ENCODE measurements at regions not wholly inside any gene's neighbourhood (a gene's known extent, or its start where the extent isn't known, plus 50 kb on each side); places are given as distances from the start of the nearest gene placed in this dataset.
"Not testable (repeated sequence)": the region's sequence is repeated elsewhere in the genome, so short reads cannot be mapped to it uniquely, and the experiment has no call there.

GRCh38 chr4:33126002-33126401, 2405.8 kb downstream of the PCDH7 start:
- no peak for DNase-seq (ENCODE audit: low read depth, low spot score)

GRCh38 chr4:33130662-33131061, 2410.5 kb downstream of the PCDH7 start:
- DNase-seq (ENCODE audit: low read depth, low spot score) = not testable (repeated sequence)

- DNase-seq (ENCODE audit: low read depth, low spot score) = no peak
These were observed 2413.6 kb downstream of the PCDH7 start for GRCh38 chr4:33133723-33134122.

GRCh38 chr4:33134366-33134765, 2414.2 kb downstream of the PCDH7 start:
- DNase-seq (ENCODE audit: low read depth, low spot score) = no peak

- DNase-seq (ENCODE audit: low read depth, low spot score) = no peak
These were observed 2429.7 kb downstream of the PCDH7 start for GRCh38 chr4:33149658-33150524.

- DNase-seq (ENCODE audit: low read depth, low spot score) = no peak
These were observed 2430.3 kb downstream of the PCDH7 start for GRCh38 chr4:33150525-33150910.

GRCh38 chr4:33160126-33160525, 2440.0 kb downstream of the PCDH7 start:
- no peak for DNase-seq (ENCODE audit: low read depth, low spot score)

GRCh38 chr4:33161202-33161601, 2441.0 kb downstream of the PCDH7 start:
- no peak for DNase-seq (ENCODE audit: low read depth, low spot score)

- DNase-seq (ENCODE audit: low read depth, low spot score) = no peak
These were observed 2442.0 kb downstream of the PCDH7 start for GRCh38 chr4:33162122-33162521.

- no peak for DNase-seq (ENCODE audit: low read depth, low spot score)
These were observed 2451.8 kb downstream of the PCDH7 start for GRCh38 chr4:33171873-33172525.

- DNase-seq (ENCODE audit: low read depth, low spot score) = no peak
These were observed 2456.4 kb downstream of the PCDH7 start for GRCh38 chr4:33176566-33176965.

GRCh38 chr4:33184657-33185290, 2464.6 kb downstream of the PCDH7 start:
- no peak for DNase-seq (ENCODE audit: low read depth, low spot score)

GRCh38 chr4:33187035-33187434, 2466.9 kb downstream of the PCDH7 start:
- no peak for DNase-seq (ENCODE audit: low read depth, low spot score)

GRCh38 chr4:33188733-33189132, 2468.6 kb downstream of the PCDH7 start:
- DNase-seq (ENCODE audit: low read depth, low spot score) = no peak

GRCh38 chr4:33189169-33189568, 2469.0 kb downstream of the PCDH7 start:
- DNase-seq (ENCODE audit: low read depth, low spot score) = no peak

- DNase-seq (ENCODE audit: low read depth, low spot score) = no peak
These were observed 2472.9 kb downstream of the PCDH7 start for GRCh38 chr4:33193109-33193508.

- no peak for DNase-seq (ENCODE audit: low read depth, low spot score)
These were observed 2480.2 kb downstream of the PCDH7 start for GRCh38 chr4:33200377-33200776.

GRCh38 chr4:33218238-33218637, 2498.1 kb downstream of the PCDH7 start:
- no peak for DNase-seq (ENCODE audit: low read depth, low spot score)

GRCh38 chr4:33226133-33226532, 2506.0 kb downstream of the PCDH7 start:
- no peak for DNase-seq (ENCODE audit: low read depth, low spot score)

GRCh38 chr4:33226783-33227182, 2506.6 kb downstream of the PCDH7 start:
- DNase-seq (ENCODE audit: low read depth, low spot score) = no peak

- no peak for DNase-seq (ENCODE audit: low read depth, low spot score)
These were observed 2534.9 kb downstream of the PCDH7 start for GRCh38 chr4:33255094-33255493.

GRCh38 chr4:33255507-33255906, 2535.3 kb downstream of the PCDH7 start:
- DNase-seq (ENCODE audit: low read depth, low spot score) = no peak

- no peak for DNase-seq (ENCODE audit: low read depth, low spot score)
These were observed 2542.7 kb downstream of the PCDH7 start for GRCh38 chr4:33262824-33263223.
